Neural cell (in vitro differentiated cells): ENCODE measurements at regions not wholly inside any gene's neighbourhood (a gene's known extent, or its start where the extent isn't known, plus 50 kb on each side); places are given as distances from the start of the nearest gene placed in this dataset.

Experiments
- CTCF ChIP-seq: fragments of 450-650 bp; IDR thresholded peaks from 2 replicates; pipeline ENCODE4 v1.5.1; 2014; ENCODE audit warnings: antibody characterized with exemption, mild to moderate bottlenecking, moderate library complexity; ENCODE audit not compliant: poor library complexity, severe bottlenecking
- EP300 ChIP-seq: fragments of 450-650 bp; conservative IDR thresholded peaks from 2 replicates; pipeline ENCODE4 v1.6.1; 2014; ENCODE audit warnings: antibody characterized with exemption, mild to moderate bottlenecking, moderate library complexity; ENCODE audit not compliant: poor library complexity, severe bottlenecking
- EZH2 ChIP-seq: fragments of 200-600, 300-800 bp; shearing (Covaris generic), sonication (generic); IDR thresholded peaks from 2 replicates; pipeline ENCODE4 v1.6.1; 2014; ENCODE audit warnings: antibody characterized with exemption, low read length, borderline replicate concordance, mild to moderate bottlenecking; ENCODE audit not compliant: insufficient read depth, poor library complexity, severe bottlenecking
- MXI1 ChIP-seq: fragments of 450-650 bp; conservative IDR thresholded peaks from 2 replicates; pipeline ENCODE4 v1.6.1; 2014; ENCODE audit warnings: antibody characterized with exemption, mild to moderate bottlenecking; ENCODE audit not compliant: poor library complexity, severe bottlenecking
- POLR2AphosphoS5 ChIP-seq: IDR thresholded peaks from 2 replicates; pipeline ENCODE4 v1.6.1; 2012
- TAF1 ChIP-seq: IDR thresholded peaks from 2 replicates; pipeline ENCODE4 v1.6.1; 2012; ENCODE audit warnings: low read depth

GRCh38 chr1:219692981-219693380 lies 80.1 kb upstream of the ZC3H11B start:
- TF ChIP-seq CTCF = no peak
- no peak for TF ChIP-seq EZH2
- TF ChIP-seq MXI1 = no peak
- TF ChIP-seq TAF1 = no peak
- no peak for TF ChIP-seq POLR2AphosphoS5
- TF ChIP-seq EP300 = no peak
